Right renal cortex interstitium (tissue), 3 donors: ENCODE measurements at regions not wholly inside any gene's neighbourhood (a gene's known extent, or its start where the extent isn't known, plus 50 kb on each side); places are given as distances from the start of the nearest gene placed in this dataset.
A peak's percentile ranks its signal among the peaks of the same experiment; 100 is the strongest.

Experiments used
- DNase-seq, 3 donors: peaks; one replicate each; pipeline ENCODE4 v3.0.0-alpha.2; 2013; ENCODE audit warnings: low read depth in 3 of 3, low spot score in 2 of 3

DNA sequence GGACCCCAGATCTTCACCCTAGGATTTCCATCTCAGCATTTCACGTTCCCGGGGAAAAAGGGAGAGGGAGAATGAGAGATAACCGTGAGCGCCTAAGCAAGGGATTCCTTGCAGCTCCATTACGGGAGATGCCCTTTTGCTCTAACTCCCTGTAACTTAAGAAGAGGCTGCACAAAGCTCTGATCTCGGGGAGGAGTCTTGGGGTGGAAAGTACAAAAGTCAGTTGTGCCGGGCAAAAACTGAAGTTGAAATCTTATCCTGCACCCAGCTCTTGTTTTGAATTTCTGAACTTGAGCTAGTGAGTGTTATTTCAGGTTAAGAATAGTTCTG, 256.4 kb upstream of the SOX21 start:
- no peak for DNase-seq

DNA sequence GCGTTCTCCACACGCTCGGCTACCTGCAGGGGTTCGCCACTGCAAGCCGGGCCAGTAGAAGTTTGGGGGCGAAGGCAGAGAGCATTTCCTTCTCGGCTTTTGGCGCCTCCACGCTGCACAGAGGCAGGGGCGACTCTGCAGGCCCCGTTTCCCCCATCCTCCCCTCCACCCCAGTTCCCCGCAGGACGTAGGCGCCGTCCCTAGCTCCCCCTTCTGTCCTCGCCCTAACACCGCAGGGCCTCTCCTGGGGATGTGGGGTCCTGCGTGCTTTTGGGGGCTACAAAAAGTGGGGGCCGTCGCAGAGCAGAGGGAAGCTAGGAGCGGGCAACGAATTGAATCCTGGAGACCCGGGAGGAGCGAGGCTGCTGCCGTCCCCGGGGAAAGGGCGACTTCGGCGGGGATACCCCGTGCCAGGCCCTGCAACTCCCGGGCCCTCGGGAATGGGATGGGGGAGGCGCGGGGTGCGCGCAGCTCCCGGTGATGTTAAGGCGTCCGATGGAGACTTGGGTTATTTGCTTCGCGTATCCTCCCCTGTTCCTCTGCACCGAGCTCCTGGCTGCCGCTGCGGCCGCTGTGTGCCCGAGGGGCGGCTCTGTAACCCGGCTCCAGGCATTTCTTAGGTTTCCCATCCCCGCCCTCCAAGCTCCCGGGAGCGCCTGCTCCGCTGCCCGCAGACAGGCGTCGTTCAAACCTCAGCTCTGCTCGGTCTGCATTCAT, 255.9 kb upstream of the SOX21 start:
- DNase-seq: peak in 1 of 3 donors; percentile 36

DNA sequence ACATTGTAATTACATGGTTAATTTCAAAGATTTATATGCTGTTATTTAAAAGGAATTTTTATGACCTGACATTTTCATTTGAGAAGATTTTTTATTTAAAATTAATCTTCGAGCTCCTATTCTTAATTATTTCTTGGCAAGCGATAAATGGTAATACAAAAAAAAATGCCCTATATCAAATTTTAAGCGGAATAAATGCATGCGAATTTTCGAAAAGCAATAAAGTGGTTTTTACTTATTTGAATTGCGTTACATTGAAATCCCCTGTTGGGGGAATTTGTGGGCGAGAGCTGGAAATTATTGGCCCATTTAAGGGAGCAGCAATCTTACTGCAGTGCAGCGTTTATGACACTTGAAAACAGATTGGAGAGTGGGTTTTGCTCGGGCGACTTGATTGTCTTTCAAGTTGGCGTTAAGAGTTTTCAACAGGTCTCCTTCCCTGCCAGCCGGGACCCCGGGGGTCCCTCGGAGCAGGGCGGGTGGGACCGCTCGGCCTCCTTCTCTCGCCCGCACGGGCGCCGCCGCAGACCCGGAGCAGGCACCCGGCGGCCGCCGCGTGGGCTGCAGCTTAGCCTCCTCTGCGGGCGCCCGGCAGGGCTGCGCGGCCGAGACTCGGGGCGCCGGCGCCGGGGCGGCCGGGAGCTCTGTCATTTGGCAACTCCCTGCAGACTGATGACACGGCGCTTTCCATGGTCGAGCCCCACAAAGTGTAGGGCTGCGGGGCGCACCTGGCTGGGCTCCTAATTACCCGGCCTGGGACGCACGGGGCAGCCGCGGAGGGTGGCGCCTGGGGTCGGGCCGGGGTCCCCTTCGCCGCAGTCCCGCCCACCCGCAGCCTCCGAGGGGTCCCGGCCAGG, 255.1 kb upstream of the SOX21 start:
- DNase-seq: no peak

DNA sequence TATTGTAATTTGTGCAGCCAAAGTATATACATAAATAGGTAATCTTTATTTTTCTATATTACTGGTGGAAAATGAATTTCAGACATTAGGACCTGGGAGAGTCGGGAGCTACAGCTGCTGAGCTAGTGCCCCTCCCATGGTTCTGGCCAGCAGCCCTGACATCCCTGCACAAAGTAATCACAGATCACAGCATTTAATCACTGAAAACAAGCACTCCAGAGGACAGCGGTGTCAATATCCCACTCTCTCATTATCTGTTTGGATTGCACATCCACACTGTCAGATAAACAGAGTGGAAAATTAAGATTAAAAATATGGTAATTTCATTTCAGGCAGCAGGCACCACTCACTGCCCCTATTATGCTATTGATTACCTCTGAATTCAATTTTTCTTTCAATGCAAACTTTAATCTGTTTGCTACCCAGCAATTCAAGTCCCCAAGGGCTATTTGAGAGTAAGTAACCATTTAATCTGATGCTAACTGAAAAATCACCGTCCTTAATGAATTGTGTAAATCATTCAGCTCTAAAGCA, 254.1 kb upstream of the SOX21 start:
- DNase-seq: no peak

DNA sequence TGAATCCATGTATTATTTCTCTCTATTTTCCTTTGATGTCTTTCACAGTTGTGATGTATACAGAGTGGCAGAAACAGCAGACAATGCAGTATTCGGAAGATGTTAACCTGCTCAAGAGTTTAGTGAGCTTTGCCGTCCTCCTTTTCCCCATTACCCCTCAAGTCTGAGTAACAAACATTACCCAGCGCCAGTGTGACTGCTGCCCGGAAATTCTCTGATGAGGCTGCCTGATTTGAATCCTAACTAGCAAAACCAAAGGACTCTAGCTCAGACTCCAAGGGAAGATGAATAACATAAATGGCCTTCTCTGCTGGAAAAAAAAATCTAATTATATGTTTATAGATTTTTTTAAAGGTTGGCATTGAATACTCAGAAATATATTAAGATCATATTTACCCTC, 247.3 kb upstream of the SOX21 start:
- DNase-seq: no peak

DNA sequence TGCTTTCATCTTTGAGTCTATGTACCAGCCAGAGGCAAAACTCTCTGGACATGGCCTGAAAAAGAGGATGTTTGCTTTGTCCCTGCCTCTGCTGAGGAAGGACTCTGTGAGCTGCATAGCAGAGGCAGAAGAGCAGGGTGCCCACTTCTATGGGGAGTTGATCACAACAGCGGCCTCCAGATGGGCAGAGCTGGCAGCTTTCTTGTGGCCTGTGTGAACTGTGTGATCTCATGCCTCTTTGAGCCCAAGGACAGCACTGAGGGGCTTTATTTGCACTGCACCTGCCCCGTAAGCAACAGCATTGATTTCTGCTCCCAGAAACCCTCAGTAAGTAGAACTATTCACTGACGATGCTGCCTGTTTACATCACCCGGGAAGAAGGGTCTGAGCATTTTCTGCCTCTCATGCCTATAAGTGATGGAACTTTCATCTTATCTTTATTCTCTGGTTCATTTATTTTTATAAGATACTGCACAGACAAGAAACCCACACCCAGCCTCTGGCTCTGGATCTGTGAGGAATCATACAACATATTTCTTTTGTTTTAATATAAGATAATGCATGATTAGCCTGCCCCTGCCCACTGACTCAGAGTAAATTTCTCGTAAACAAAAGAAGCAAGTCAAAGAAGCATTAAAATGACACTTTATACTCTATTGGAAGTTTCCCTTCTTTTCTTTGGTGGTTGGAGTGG, 244.2 kb upstream of the SOX21 start:
- no peak for DNase-seq

DNA sequence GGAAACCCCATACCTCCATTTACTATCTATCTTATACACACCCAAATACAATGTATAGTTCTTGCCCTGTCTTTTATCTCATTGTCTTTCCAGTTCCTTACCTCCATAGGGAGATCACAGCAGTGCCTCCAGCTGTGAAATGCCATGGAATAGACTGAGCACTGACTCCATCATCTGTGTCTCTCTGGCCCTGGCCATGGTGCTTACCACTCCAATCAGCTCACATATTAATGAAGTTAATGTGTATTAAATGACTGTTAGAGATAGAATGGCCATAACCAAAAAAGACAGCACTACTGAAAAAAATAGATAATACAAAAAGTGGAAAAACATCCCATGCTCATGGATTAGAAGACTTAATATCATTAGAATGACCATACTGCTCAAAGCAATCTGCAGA, 240.4 kb upstream of the SOX21 start:
- DNase-seq: no peak

DNA sequence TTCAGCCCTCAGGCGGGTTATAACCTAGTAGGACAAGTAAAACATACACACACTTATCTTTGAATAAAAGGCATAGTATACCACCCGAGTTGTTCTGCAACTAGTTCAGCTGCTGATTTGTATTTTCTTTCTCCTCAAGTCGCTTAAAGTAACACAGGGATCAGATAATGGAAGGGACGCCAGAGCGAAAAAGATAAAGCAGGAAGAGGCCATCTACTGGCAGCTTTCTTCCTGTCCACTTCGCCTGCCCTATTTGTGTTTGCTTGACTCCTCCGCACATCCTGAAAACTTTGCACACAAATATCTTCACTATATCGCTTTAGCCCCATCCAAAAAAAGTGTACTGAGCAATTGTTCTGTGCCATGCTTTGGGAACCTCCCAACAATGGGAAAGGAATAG, 238.0 kb upstream of the SOX21 start:
- no peak for DNase-seq

DNA sequence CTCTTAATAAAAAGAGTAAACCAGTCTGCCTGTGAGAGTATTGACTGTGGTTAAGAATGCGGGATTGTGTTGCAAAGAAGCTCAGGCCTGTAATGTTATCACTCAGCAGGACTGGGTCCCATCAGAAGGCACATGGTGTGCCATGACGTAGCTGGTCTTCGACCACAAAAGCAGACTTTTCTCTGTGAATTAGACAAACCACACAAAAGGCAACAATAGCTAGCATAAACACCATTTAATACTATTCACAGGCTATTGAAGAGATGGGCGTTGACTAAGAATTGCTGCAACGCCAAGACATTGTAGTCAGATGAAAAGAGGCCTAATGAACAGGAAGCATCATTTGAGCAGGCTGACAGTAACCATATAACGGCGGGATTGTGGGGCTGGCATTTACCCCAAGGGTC, 235.6 kb upstream of the SOX21 start:
- DNase-seq: no peak

DNA sequence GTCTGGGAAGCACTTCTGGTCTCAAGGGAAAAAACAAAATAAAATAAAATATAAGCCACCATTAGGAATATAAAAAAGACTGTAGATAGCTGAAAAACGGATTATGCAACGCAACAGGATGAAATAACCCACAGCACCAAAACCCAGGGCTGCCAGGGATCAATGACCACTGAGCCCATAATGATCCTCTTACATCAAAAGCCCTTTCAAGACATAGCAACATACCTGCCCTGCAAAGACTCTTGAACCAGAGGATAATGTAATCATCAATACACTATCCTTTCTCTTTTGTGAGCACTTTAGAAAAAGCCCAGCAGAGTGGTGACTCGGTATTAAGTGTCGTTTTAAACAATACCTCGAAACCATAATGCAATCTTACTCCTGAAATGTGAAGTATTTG, 235.0 kb upstream of the SOX21 start:
- DNase-seq: no peak

DNA sequence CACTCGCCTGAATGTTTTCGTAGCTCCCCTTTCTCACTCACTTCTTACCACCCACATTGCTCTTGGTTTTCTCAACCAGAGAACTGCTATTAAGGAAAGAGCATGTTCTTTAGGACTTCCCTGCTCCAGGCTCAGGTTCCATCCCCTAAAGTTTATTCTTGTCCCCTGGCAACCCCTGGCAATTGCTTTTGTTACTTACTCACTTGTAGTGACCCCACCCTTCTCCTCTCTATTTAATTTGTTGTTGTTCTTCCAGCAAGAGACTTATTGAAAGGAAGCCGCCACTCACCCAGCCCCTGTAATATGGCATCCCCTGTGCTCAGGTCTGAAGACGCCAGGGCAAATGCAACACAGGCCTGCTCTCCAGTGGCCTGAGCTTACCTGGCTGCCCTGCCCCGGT, 233.7 kb upstream of the SOX21 start:
- DNase-seq: no peak

DNA sequence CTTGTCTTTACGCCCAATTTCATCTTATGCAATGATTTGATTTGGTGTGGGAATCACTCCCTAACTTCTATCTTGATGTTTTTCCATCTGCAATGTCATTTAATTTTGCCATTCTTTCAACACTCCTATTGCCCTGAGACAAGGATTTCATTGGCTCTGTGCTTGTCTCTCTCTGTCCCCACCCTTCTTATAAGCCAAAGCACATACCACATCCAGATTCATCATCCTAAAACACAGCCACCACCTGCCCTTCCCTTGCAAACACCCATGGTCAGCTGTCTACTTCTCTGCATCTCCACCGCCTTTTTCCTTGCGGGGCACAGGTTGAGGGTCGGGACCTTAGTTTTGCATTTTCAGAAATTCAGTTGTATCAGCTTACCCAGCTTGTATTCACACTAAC, 225.8 kb upstream of the SOX21 start:
- no peak for DNase-seq

DNA sequence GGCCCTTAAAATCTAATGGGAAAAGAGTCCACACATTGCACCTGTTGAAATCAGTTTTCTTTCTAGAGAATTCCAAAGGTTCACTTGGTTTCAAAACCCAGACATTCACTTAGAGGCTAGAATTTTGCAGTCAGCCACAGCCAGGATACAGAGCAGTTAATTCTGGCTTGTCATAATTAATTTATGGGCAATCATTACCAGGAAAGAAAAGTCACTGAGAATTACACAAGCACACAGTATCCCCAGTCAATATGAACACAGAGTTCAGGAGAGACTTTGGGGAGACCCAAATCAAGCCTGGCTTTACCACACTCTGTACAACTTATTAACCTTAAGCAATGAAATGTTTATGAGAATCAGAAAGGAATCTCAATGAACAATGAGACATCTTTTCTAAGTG, 224.3 kb upstream of the SOX21 start:
- no peak for DNase-seq

DNA sequence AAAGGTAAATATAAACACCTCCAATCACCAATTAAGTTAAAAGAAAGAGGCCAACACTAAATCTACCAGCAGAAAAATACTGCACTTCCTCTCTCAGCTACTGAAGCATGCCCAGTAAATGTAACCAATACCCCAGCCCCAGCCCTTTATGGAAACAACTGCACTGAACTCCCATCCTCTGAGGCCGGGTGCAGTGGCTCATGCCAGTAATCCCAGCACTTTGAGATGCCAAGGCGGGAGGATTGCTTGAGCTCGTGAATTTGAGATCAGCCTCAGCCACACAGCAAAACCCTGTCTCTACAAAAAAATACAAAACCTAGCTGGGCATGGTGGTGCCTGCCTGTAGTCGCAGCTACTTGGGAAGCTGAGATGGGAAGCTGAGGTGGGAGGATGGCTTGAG, 221.6 kb upstream of the SOX21 start:
- no peak for DNase-seq

DNA sequence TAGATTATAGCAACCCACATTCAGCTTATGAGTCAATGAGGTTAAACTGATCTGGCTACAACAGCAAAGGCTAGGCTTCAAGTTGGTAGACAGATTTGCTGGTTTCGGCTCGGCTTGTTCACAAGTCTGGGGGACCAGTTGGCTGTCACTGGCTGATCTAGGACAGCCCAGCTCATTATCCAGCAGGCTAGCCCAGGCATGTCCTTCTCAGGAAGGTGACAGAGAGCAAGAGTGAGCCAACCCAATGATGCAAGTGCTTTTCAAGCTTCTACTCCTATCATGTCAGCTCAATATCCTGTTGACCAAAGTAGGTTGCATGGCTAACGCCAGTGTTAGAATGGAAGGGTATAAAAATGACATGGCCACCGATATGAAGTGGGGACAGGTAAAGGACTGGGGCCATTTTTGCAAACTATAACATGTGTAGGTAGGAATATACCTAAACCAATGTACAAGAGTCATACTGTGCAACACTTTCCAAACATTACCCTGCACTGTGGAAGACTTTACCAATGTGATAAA, 220.9 kb upstream of the SOX21 start:
- DNase-seq: no peak

DNA sequence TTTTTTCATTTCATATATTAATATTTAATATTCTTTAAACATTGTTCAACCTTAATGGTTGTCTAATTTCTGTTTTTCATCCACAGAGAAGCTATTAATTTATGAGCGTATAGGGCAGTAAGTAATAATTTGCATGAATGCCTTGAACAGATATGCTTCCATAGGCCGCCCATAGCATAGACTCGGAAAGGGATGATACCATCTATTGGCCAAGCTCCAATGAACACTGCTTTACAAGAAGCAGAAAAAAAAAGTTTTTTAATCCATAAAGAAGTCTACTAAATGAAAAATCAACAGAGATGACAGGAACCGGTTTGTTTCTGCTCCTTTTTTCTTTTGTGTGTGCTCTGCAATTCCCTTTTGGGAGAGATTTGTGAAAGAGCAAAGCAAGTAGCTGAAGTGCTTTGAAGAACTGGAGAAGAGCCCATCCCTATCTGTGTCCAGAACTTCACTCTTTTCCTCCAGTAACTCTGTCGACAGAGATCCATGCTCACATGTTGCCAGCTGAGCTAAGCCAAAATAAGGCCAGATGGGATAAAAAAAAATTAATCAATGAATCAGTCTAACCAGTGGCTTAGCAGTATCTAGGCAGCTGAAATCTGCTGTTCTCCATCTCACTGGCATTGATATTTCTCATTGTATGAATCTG, 215.9 kb upstream of the SOX21 start:
- no peak for DNase-seq

DNA sequence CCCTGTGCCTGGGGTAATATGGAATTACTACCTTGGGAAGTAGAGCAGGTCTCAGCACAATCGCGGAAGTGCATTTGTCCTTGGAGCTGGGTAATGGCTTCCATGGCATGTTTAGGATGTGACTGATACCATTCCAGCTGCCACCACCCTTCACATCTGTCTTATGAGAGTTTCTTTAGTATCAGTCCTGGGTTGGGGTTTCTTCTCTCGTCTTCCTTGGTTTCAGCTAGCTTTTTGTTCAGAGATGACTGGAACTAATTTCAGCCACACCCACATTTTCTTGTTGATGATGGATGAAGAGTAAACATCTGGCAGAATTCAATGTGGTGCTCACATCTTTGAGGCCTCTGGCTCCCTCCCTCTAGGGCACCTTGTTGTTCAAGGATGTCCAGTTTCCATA, 212.9 kb upstream of the SOX21 start:
- DNase-seq: no peak

DNA sequence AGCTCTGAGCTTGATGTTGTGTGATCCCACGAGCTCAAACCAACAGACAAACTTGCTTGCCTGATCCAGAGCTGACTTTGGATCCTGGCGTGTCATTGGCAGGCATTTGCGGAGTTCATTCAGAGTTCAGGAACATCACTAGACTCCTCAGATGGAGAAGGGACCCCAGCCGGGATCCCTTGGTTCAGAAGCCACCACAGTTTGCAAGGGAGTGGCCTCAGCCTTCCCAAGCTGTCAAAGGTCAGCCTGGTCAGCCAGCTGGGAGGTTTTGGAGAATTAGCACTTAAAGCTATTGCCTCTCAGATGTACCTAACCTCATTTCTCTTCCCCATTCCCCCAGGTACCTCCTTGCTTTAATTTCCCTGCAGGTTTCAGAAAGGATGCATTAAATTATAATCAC, 208.8 kb upstream of the SOX21 start:
- DNase-seq: no peak

DNA sequence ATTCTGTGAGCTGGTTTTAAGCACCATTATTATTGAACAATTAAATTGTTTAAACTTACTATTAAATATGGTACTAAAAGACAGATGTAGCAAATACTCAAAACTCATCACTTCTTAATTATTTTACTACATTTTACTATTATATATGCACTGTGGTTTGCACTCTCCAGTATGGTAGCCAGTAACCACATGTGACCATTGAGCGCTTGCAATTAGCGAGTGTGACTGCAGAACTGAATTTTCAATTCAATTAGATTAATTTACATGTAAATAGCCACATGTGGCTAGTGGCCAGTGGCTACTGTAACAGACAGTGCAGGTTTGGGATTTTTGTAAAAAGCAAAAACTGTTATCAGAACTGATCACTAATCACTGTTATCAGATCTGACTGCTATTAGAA, 208.2 kb upstream of the SOX21 start:
- no peak for DNase-seq

DNA sequence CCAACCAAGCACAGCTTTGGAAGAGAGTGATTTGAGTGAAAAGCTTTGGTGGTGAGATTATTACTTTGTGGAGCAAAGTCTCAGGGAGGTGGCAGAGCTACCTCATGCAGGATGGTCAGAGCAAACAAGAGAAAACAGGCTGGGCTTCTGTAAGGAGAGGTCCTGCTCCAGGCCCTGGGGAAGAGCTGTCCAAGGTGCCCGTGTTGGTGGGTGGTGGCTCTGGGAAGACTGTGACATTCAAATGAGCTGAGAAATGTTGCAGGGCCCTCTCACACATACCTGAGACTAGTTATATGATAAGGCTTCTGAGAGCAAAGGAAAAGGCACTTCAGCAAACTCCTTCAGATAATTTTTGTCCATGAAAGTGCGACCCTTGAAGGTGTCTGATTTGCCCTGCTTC, 205.5 kb upstream of the SOX21 start:
- no peak for DNase-seq

DNA sequence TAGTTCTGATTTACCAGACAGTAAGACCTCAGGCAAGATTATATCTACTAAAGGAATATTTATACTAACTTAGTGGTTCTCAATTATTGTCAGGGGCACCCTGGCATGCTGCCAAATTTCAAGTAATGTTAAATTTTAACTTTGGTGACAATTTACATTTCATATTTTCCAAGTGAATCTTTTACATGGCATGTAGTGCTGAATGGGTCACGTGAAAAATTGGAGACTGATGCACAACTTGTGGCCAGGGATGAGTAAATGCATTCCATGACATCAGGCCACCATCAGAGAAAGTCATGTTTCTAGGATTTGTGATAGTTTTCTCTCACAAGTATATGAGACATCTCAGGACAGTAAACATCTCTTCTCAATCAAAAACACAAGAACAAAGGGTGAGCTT, 202.6 kb upstream of the SOX21 start:
- DNase-seq: no peak
